PC-3 (cell line): ENCODE measurements at regions not wholly inside any gene's neighbourhood (a gene's known extent, or its start where the extent isn't known, plus 50 kb on each side); places are given as distances from the start of the nearest gene placed in this dataset.

Source experiments
- ATAC-seq: fragments of 200-7000 bp; cut with Tn5 transposase; 2 replicates; pipeline ENCODE4 v1.9.1; 2020; ENCODE audit warnings: mild to moderate bottlenecking, moderate library complexity
- BruUV-seq: library from RNA; stranded (reverse); fragments of 400-500 nt; replicated peaks from 2 replicates; lab custom pipeline; 2021; lab: Mats Ljungman, UMichigan
- CTCF ChIA-PET: fragments of 300-600 bp; sonication (Branson Sonifier 250); formaldehyde crosslinking; loops from one replicate; lab custom pipeline; 2022; ENCODE audit warnings: antibody characterized with exemption; lab: Charles Lee
- POLR2A ChIA-PET: fragments of 300-600 bp; sonication (Branson Sonifier 250); formaldehyde crosslinking; loops from one replicate; lab custom pipeline; 2022; ENCODE audit warnings: antibody characterized with exemption; ENCODE audit not compliant: unreplicated experiment; lab: Charles Lee
- DNase-seq: peaks from one replicate; pipeline ENCODE4 v3.0.0-alpha.2; 2015
- H2AFZ ChIP-seq: fragments of 300-600 bp; sonication (generic); 2 replicates; pipeline ENCODE4 v1.6.0; 2016; ENCODE audit warnings: antibody characterized with exemption, low read length
- H3F3A ChIP-seq: fragments of 300-600 bp; sonication (generic); one replicate; pipeline ENCODE4 v1.6.0; 2017; ENCODE audit warnings: antibody characterized with exemption, low read length, control low read depth, mild to moderate bottlenecking; ENCODE audit not compliant: unreplicated experiment
- H3K27ac ChIP-seq: fragments of 300-600 bp; sonication (generic); 2 replicates; pipeline ENCODE4 v1.5.1; 2016; ENCODE audit warnings: mild to moderate bottlenecking, low read length
- H3K27me3 ChIP-seq: fragments of 300-600 bp; sonication (generic); 2 replicates; pipeline ENCODE4 v1.6.1; 2016; ENCODE audit warnings: low read length, mixed read lengths
- H3K36me3 ChIP-seq: fragments of 300-600 bp; sonication (generic); 2 replicates; pipeline ENCODE4 v1.6.1; 2016; ENCODE audit warnings: low read depth, mixed run types, low read length, mixed read lengths
- H3K4me1 ChIP-seq: fragments of 300-600 bp; sonication (generic); 2 replicates; pipeline ENCODE4 v1.5.1; 2016; ENCODE audit warnings: low read length; ENCODE audit not compliant: insufficient read depth
- H3K4me2 ChIP-seq: fragments of 300-600 bp; sonication (generic); 2 replicates; pipeline ENCODE4 v1.6.0; 2016; ENCODE audit warnings: low read length
- H3K4me3 ChIP-seq: fragments of 300-600 bp; sonication (generic); 2 replicates; pipeline ENCODE4 v1.5.1; 2016; ENCODE audit warnings: mild to moderate bottlenecking, low read length, mixed read lengths
- H3K79me2 ChIP-seq: fragments of 300-600 bp; sonication (generic); 2 replicates; pipeline ENCODE4 v1.6.1; 2017; ENCODE audit warnings: low read length, mixed read lengths
- H3K9ac ChIP-seq: fragments of 300-600 bp; sonication (generic); 2 replicates; pipeline ENCODE4 v1.6.0; 2016; ENCODE audit warnings: mild to moderate bottlenecking, low read length
- H3K9me2 ChIP-seq: fragments of 300-600 bp; sonication (generic); replicated peaks from 2 replicates; pipeline ENCODE4 v1.6.1; 2016; ENCODE audit warnings: mixed run types, low read length, mixed read lengths
- H3K9me3 ChIP-seq: fragments of 300-600 bp; sonication (generic); 2 replicates; pipeline ENCODE4 v1.6.1; 2016; ENCODE audit warnings: low read length, mixed read lengths
- H4K20me1 ChIP-seq: fragments of 300-600 bp; sonication (generic); 2 replicates; pipeline ENCODE4 v1.6.1; 2016; ENCODE audit warnings: low read length, mixed read lengths
- CTCF ChIP-seq: fragments of 300-600 bp; sonication (generic); conservative IDR thresholded peaks from 2 replicates; pipeline ENCODE4 v1.5.1; 2017; ENCODE audit warnings: antibody characterized with exemption, low read depth, mild to moderate bottlenecking, low read length
- EZH2 ChIP-seq: fragments of 300-600 bp; sonication (generic); IDR thresholded peaks from one replicate; pipeline ENCODE4 v1.6.1; 2017; ENCODE audit warnings: antibody characterized with exemption, mild to moderate bottlenecking, low read length; ENCODE audit not compliant: unreplicated experiment
- EZH2phosphoT487 ChIP-seq: fragments of 300-600 bp; sonication (generic); IDR thresholded peaks from 2 replicates; pipeline ENCODE4 v1.6.1; 2018; ENCODE audit warnings: mild to moderate bottlenecking, antibody characterized with exemption, low read length, borderline replicate concordance
- intact Hi-C: fragments of 100-400 bp; cut with micrococcal nuclease; formaldehyde crosslinking; loops from 2 replicates; pipeline ENCODE4 v1.9.0; 2023

DNA sequence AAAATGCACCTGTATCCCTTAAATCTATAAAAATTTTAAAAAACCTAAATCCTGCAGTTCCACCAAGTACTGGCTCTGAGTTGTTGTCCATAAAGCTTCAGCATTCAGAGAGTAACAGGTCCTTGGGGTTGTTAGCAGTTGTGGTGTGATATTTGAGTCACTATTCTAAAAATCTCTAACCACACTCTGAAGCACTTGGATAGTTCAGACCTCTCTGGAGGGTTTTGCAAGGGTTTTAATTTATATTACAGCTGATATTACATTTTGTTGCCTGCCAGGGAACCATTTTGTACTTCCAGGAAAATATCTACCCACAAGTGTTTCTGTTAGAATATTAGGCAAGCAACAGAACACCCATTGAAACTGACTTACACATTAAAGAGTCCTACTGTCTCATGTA is 255.6 kb downstream of the TBL1XR1 start:
- DNase-seq (no peak), ATAC-seq (no peak)
- intact Hi-C loops = no loop called here
- H3F3A ChIP-seq = no peaks in the 10 kb centered on the region
- peaks cover 4% of the 10 kb centered on the region; the same call in 1 of the 2 replicates for H3K4me1 ChIP-seq
- no peaks in the 10 kb centered on the region for H3K36me3 ChIP-seq
- H3K79me2 ChIP-seq = no peaks in the 10 kb centered on the region
- no peaks in the 10 kb centered on the region for H3K9me2 ChIP-seq
- no peaks in the 10 kb centered on the region for H4K20me1 ChIP-seq
- ChIA-PET POLR2A (no interaction called here), CTCF (interaction anchor here (0.6 kb wide), 1 partner anchor 366 kb away, joined by 4 read pairs; no protein-coding TSS in a partner anchor)
- H3K4me3 ChIP-seq = no peak overlapping the region
- H2AFZ ChIP-seq = no peak overlapping the region
- H3K9me3 ChIP-seq = no peaks in the 10 kb centered on the region
- no peak overlapping the region for H3K9ac ChIP-seq
- no peak overlapping the region for H3K27ac ChIP-seq
- TF ChIP-seq EZH2phosphoT487 (no peak), EZH2 (no peak), CTCF (no peak)
- no peaks in the 10 kb centered on the region for H3K27me3 ChIP-seq
- BruUV-seq = no TSS peak
- no peak overlapping the region for H3K4me2 ChIP-seq

DNA sequence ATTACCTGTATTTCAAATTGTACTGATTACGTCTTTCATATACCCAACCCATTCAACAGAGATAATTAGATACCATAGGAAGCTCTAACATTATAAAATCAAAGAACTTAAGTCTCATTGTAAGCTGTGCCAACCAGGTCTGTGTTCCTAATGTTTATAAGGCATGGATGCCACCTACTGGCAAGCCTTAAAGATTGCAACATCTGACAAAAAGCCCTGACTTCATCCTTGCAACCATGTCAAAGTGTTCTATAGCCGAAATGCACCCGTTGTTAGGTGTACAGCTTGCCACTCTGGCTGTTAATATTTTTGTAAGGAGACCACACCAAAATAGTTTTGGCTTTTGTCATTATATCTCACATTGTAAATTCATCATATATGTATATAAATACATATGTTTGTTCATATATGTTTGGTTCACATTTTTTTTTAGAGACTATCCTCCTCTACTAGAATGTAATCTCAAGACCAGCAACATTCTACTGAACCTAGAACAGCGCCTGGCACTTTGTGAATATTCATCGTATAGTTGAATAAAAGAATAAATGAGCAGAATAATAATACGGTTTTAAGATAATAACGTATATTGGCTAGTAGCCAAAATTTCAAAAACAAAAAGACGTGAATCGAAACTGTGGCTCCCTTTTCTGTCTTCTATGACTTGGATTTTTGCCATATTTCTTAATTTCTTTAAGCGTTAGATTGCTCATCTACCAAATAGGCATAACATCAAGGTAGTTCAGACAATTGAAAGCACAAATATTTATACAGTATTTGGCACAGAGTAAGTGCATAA is 258.1 kb downstream of the TBL1XR1 start:
- Histone ChIP-seq H3K79me2 (no peaks in the 10 kb centered on the region), H3F3A (no peaks in the 10 kb centered on the region), H4K20me1 (no peaks in the 10 kb centered on the region), H3K36me3 (no peaks in the 10 kb centered on the region), H3K4me1 (peaks cover 4% of the 10 kb centered on the region; the same call in 1 of the 2 replicates), H3K27me3 (no peaks in the 10 kb centered on the region), H3K4me2 (peak overlapping the region; percentile 68), H3K9ac (no peak overlapping the region), H3K9me3 (no peaks in the 10 kb centered on the region), H3K4me3 (peak overlapping the region; percentile 40; the same call in 1 of the 2 replicates), H3K9me2 (no peaks in the 10 kb centered on the region), H3K27ac (no peak overlapping the region), H2AFZ (peak overlapping the region; percentile 24; the same call in 1 of the 2 replicates)
- ChIA-PET POLR2A (interaction anchor here (0.5 kb wide), 1 partner anchor 77 kb away, joined by 7 read pairs; no protein-coding TSS in a partner anchor), CTCF (interaction anchor here (0.6 to 1.4 kb wide), 5 partner anchors 13 to 1446 kb away, joined by 3 to 9 read pairs (median 4); no protein-coding TSS in a partner anchor)
- DNase-seq (peak; percentile 86), ATAC-seq (peak; percentile 96)
- TF ChIP-seq EZH2 (no peak), EZH2phosphoT487 (no peak), CTCF (peak; percentile 94)
- BruUV-seq = no TSS peak
- intact Hi-C loops = loop anchor here (1.0 to 10.0 kb wide), 4 partner anchors 67 to 1446 kb away; no protein-coding TSS in a partner anchor
